Keratinocyte (primary cell): ENCODE measurements at regions not wholly inside any gene's neighbourhood (a gene's known extent, or its start where the extent isn't known, plus 50 kb on each side); places are given as distances from the start of the nearest gene placed in this dataset.

Experiments
- DNase-seq: peaks from one replicate; pipeline ENCODE4 v3.0.0-alpha.2; 2011; ENCODE audit warnings: low read depth, missing footprints, low spot score
- FAIRE-seq: peaks from 2 replicates; lab custom pipeline; 2011; peaks lifted over from hg19 to GRCh38; lab: Jason Lieb, UNC
- H2AFZ ChIP-seq: 2 replicates; pipeline ENCODE4 v1.6.0; 2012; ENCODE audit warnings: low read length, control low read depth, inconsistent platforms; ENCODE audit not compliant: control insufficient read depth
- H3K27ac ChIP-seq: 2 replicates; pipeline ENCODE4 v1.5.1; 2011; ENCODE audit warnings: low read length; ENCODE audit not compliant: control insufficient read depth, insufficient read depth
- H3K27me3 ChIP-seq: 3 replicates; pipeline ENCODE4 v1.6.0; 2011; ENCODE audit warnings: low read length; ENCODE audit not compliant: control insufficient read depth, insufficient read depth; ENCODE audit errors: extremely low read depth
- H3K36me3 ChIP-seq, 2 experiments: 2 replicates in 1 of 2; 3 replicates in 1 of 2; pipeline ENCODE4 v1.5.1; 2011; ENCODE audit warnings: low read length in 2 of 2, mild to moderate bottlenecking in 1 of 2; ENCODE audit not compliant: control insufficient read depth in 2 of 2, insufficient read depth in 2 of 2; ENCODE audit errors: extremely low read depth in 1 of 2
- H3K4me1 ChIP-seq: 3 replicates; pipeline ENCODE4 v1.5.1; 2011; ENCODE audit warnings: low read length; ENCODE audit not compliant: control insufficient read depth, insufficient read depth; ENCODE audit errors: extremely low read depth
- H3K4me2 ChIP-seq: 3 replicates; pipeline ENCODE4 v1.6.0; 2011; ENCODE audit warnings: low read depth, low read length; ENCODE audit not compliant: control insufficient read depth, insufficient read depth; ENCODE audit errors: extremely low read depth
- H3K4me3 ChIP-seq, 3 experiments: fragments of 200-600 bp in 1 of 3; sonication (generic) in 1 of 3; 2 replicates in 2 of 3; 3 replicates in 1 of 3; pipeline ENCODE4 v1.5.1; 2011 to 2016; ENCODE audit warnings: low read length in 3 of 3, mild to moderate bottlenecking in 3 of 3, control low read depth in 2 of 3, inconsistent platforms in 1 of 3, low read depth in 1 of 3, mixed read lengths in 1 of 3, mixed run types in 1 of 3, moderate library complexity in 1 of 3; ENCODE audit not compliant: control insufficient read depth in 2 of 3, insufficient read depth in 2 of 3; ENCODE audit errors: extremely low read depth in 1 of 3
- H3K79me2 ChIP-seq: 2 replicates; pipeline ENCODE4 v1.6.0; 2012; ENCODE audit warnings: low read length; ENCODE audit not compliant: control insufficient read depth, insufficient read depth
- H3K9ac ChIP-seq: 3 replicates; pipeline ENCODE4 v1.6.0; 2011; ENCODE audit warnings: low read length; ENCODE audit not compliant: control insufficient read depth, insufficient read depth; ENCODE audit errors: extremely low read depth
- H3K9me1 ChIP-seq: 3 replicates; pipeline ENCODE4 v1.6.0; 2011; ENCODE audit warnings: low read length; ENCODE audit not compliant: control insufficient read depth, insufficient read depth; ENCODE audit errors: extremely low read depth
- H3K9me3 ChIP-seq: 2 replicates; pipeline ENCODE4 v1.5.1; 2012; ENCODE audit warnings: low read depth, low read length; ENCODE audit not compliant: control insufficient read depth
- H4K20me1 ChIP-seq: 3 replicates; pipeline ENCODE4 v1.6.0; 2011; ENCODE audit warnings: low read length; ENCODE audit not compliant: control insufficient read depth, insufficient read depth; ENCODE audit errors: extremely low read depth
- CTCF ChIP-seq, 3 experiments: IDR thresholded peaks in 1 of 3; conservative IDR thresholded peaks in 1 of 3; optimal IDR thresholded peaks in 1 of 3; 2 replicates in 2 of 3; 3 replicates in 1 of 3; pipeline versions ENCODE3 to v1.5.1; 2011; ENCODE audit warnings: low read length in 3 of 3, mild to moderate bottlenecking in 3 of 3, moderate library complexity in 2 of 3, control low read depth in 1 of 3, inconsistent platforms in 1 of 3; ENCODE audit not compliant: insufficient read depth in 2 of 3; ENCODE audit errors: extremely low read depth in 1 of 3
- EZH2 ChIP-seq: IDR thresholded peaks from one replicate; pipeline ENCODE4 v1.6.1; 2012; ENCODE audit warnings: inconsistent platforms, mild to moderate bottlenecking, low read length, moderate library complexity
- dilution Hi-C: fragments of 300-500 bp; cut with MboI; formaldehyde crosslinking; loops from one replicate; pipeline ENCODE4 v1.7.0; 2020; ENCODE audit warnings: low sequenced_read_pairs; ENCODE audit not compliant: extremely low pct_ligation_motif_present

GRCh38 chr2:2731101-2731815, 400.2 kb upstream of the MYT1L start:
- Histone ChIP-seq H3K4me1 (no peaks in the 10 kb centered on the region), H3K4me3 (no peak overlapping the region), H3K36me3 (no peaks in the 10 kb centered on the region), H3K4me2 (no peak overlapping the region), H3K9me3 (no peaks in the 10 kb centered on the region), H3K9ac (no peak overlapping the region), H3K9me1 (no peaks in the 10 kb centered on the region), H3K79me2 (no peaks in the 10 kb centered on the region), H3K27ac (no peak overlapping the region), H3K27me3 (no peaks in the 10 kb centered on the region), H4K20me1 (no peaks in the 10 kb centered on the region), H2AFZ (no peak overlapping the region)
- dilution Hi-C loops = no loop called here
- no peak for TF ChIP-seq CTCF (optimal IDR thresholded peaks at IDR 0.05 in 1 of 3, IDR thresholded peaks at IDR 0.05 in 1 of 3, conservative IDR thresholded peaks at IDR 0.05 in 1 of 3; ENCODE audit: extremely low read depth in 1 of 3, insufficient read depth in 2 of 3, low read length in 3 of 3)
- no peak for FAIRE-seq
- DNase-seq = no peak

- dilution Hi-C loops = no loop called here
- H3K4me2 ChIP-seq = no peak overlapping the region
- H3K9me3 ChIP-seq = no peaks in the 10 kb centered on the region
- DNase-seq (no peak), FAIRE-seq (no peak)
- no peaks in the 10 kb centered on the region for H3K9me1 ChIP-seq
- no peak for TF ChIP-seq EZH2
- TF ChIP-seq CTCF (optimal IDR thresholded peaks at IDR 0.05 in 1 of 3, IDR thresholded peaks at IDR 0.05 in 1 of 3, conservative IDR thresholded peaks at IDR 0.05 in 1 of 3; ENCODE audit: extremely low read depth in 1 of 3, insufficient read depth in 2 of 3, low read length in 3 of 3) = no peak
- no peak overlapping the region for H2AFZ ChIP-seq
- H3K27me3 ChIP-seq = no peaks in the 10 kb centered on the region
- H3K79me2 ChIP-seq = no peaks in the 10 kb centered on the region
- H3K27ac ChIP-seq = no peak overlapping the region
- no peak overlapping the region for H3K9ac ChIP-seq
- H3K4me1 ChIP-seq = no peaks in the 10 kb centered on the region
- H3K36me3 ChIP-seq = no peaks in the 10 kb centered on the region
- H3K4me3 ChIP-seq = no peak overlapping the region
- H4K20me1 ChIP-seq = no peaks in the 10 kb centered on the region
These were observed 399.3 kb upstream of the MYT1L start for GRCh38 chr2:2730301-2730833.
